ENCODE measurements at regions not wholly inside any gene's neighbourhood (a gene's known extent, or its start where the extent isn't known, plus 50 kb on each side); places are given as distances from the start of the nearest gene placed in this dataset.

GRCh38 chr5:54882101-54882500 is 103.3 kb downstream of the ESM1 start:
- Histone ChIP-seq H3K4me3 (no peak overlapping the region), H3K36me3 (no peaks in the 10 kb centered on the region), H3K27me3 (no peaks in the 10 kb centered on the region), H3K4me1 (no peaks in the 10 kb centered on the region), H3K27ac (no peak overlapping the region), H3K9me3 (no peaks in the 10 kb centered on the region)
- DNase-seq = no peak
- no peak for TF ChIP-seq CTCF (IDR thresholded peaks at IDR 0.05)
- WGBS, 2 donors = 72 to 79% methylated on average over 4 of the region's 4 CpGs
- no peak for ATAC-seq
- intact Hi-C loops (cut with DNase I) = no loop called here
- no peak for FAIRE-seq

GRCh38 chr5:54881286-54882005 is 103.9 kb downstream of the ESM1 start:
- 65 to 83% methylated on average over 5 of the region's 5 CpGs for WGBS, 2 donors

GRCh38 chr5:54876976-54877375 is 108.4 kb downstream of the ESM1 start:
- TF ChIP-seq CTCF (IDR thresholded peaks at IDR 0.05) = no peak
- H3K4me3 ChIP-seq = no peak overlapping the region
- H3K9me3 ChIP-seq = no peaks in the 10 kb centered on the region
- DNase-seq (no peak), FAIRE-seq (no peak), ATAC-seq (no peak)
- H3K4me1 ChIP-seq = peaks cover 0 to 18% (median 4%) of the 10 kb centered on the region in 3 donors
- H3K27ac ChIP-seq = no peak overlapping the region
- no peaks in the 10 kb centered on the region for H3K36me3 ChIP-seq
- intact Hi-C loops (cut with DNase I) = no loop called here
- WGBS, 2 donors = 71% methylated on average over 2 of the region's 2 CpGs
- no peaks in the 10 kb centered on the region for H3K27me3 ChIP-seq

More at GRCh38 chr5:54881286-54882005, 103.9 kb downstream of the ESM1 start:
- ATAC-seq = no peak
- H3K36me3 ChIP-seq = no peaks in the 10 kb centered on the region
- no peaks in the 10 kb centered on the region for H3K27me3 ChIP-seq
- no peaks in the 10 kb centered on the region for H3K9me3 ChIP-seq
- no peak for TF ChIP-seq CTCF (IDR thresholded peaks at IDR 0.05)
- H3K4me3 ChIP-seq = no peak overlapping the region
- peaks cover 0 to 2% (median 0%) of the 10 kb centered on the region in 3 donors for H3K4me1 ChIP-seq
- intact Hi-C loops (cut with DNase I) = no loop called here
- DNase-seq = no peak
- no peak overlapping the region for H3K27ac ChIP-seq
- FAIRE-seq = no peak

- no peak for DNase-seq
- Histone ChIP-seq H3K4me1 (peaks cover 0 to 18% (median 4%) of the 10 kb centered on the region in 3 donors), H3K27ac (no peak overlapping the region), H3K27me3 (no peaks in the 10 kb centered on the region), H3K9me3 (no peaks in the 10 kb centered on the region), H3K36me3 (no peaks in the 10 kb centered on the region), H3K4me3 (no peak overlapping the region)
- TF ChIP-seq CTCF (IDR thresholded peaks at IDR 0.05) = no peak
- FAIRE-seq = no peak
- 15 to 19% methylated on average over 6 of the region's 6 CpGs for WGBS, 2 donors
- intact Hi-C loops (cut with DNase I) = no loop called here
- peak in 1 of 4 donors; percentile 24 for ATAC-seq
Observed at GRCh38 chr5:54876556-54876955, 108.8 kb downstream of the ESM1 start.

- DNase-seq (no peak), ATAC-seq (peak; percentile 68 to 84 (median 80)), FAIRE-seq (no peak)
- 10 to 12% methylated on average over 7 of the region's 7 CpGs for WGBS, 2 donors
- H3K36me3 ChIP-seq = no peaks in the 10 kb centered on the region
- H3K9me3 ChIP-seq = no peaks in the 10 kb centered on the region
- TF ChIP-seq CTCF (IDR thresholded peaks at IDR 0.05) = no peak
- intact Hi-C loops (cut with DNase I) = no loop called here
- H3K4me1 ChIP-seq = peaks cover 0 to 18% (median 4%) of the 10 kb centered on the region in 3 donors
- no peaks in the 10 kb centered on the region for H3K27me3 ChIP-seq
- H3K27ac ChIP-seq = peak overlapping the region in 2 of 4 donors; percentile 56 to 78
- no peak overlapping the region for H3K4me3 ChIP-seq
Observed at GRCh38 chr5:54874337-54875021, 110.9 kb downstream of the ESM1 start.

Measured in pancreas (tissue), 10 donors.